ENCODE measurements at regions not wholly inside any gene's neighbourhood (a gene's known extent, or its start where the extent isn't known, plus 50 kb on each side); places are given as distances from the start of the nearest gene placed in this dataset.

GRCh38 chr4:123305736-123306135 lies 90.9 kb upstream of the SPRY1 start:
- Mint-ChIP-seq H3K4me3 (no peak overlapping the region), H3K27ac (no peak overlapping the region), H3K4me1 (ENCODE audit: low read depth) (no peaks in the 10 kb centered on the region), H3K27me3 (no peaks in the 10 kb centered on the region), H3K9me3 (no peaks in the 10 kb centered on the region), H3K36me3 (peaks cover 29% of the 10 kb centered on the region)
- no peak for DNase-seq
- ChIA-PET POLR2A (no interaction called here), CTCF (no interaction called here)
- intact Hi-C loops (cut with micrococcal nuclease), result no loop called here

GRCh38 chr4:123306769-123307168 lies 89.8 kb upstream of the SPRY1 start:
- Mint-ChIP-seq H3K27me3 (no peaks in the 10 kb centered on the region), H3K36me3 (peaks cover 34% of the 10 kb centered on the region), H3K9me3 (peaks cover under 1% of the 10 kb centered on the region), H3K27ac (no peak overlapping the region), H3K4me1 (ENCODE audit: low read depth) (no peaks in the 10 kb centered on the region), H3K4me3 (no peak overlapping the region)
- no peak for DNase-seq
- CTCF ChIA-PET, result interaction anchor here (0.7 kb wide), 1 partner anchor 34 kb away, joined by 3 read pairs; no protein-coding TSS in a partner anchor
- POLR2A ChIA-PET, result no interaction called here
- intact Hi-C loops (cut with micrococcal nuclease), result no loop called here

- Mint-ChIP-seq H3K4me1 (ENCODE audit: low read depth) (no peaks in the 10 kb centered on the region), H3K36me3 (peaks cover 46% of the 10 kb centered on the region)
Observed at GRCh38 chr4:123308667-123309066, 87.9 kb upstream of the SPRY1 start.

GRCh38 chr4:123312116-123312515 lies 84.5 kb upstream of the SPRY1 start:
- intact Hi-C loops (cut with micrococcal nuclease), result no loop called here
- Mint-ChIP-seq H3K4me1 (ENCODE audit: low read depth) (no peaks in the 10 kb centered on the region), H3K9me3 (peaks cover 10% of the 10 kb centered on the region), H3K4me3 (no peak overlapping the region), H3K27me3 (no peaks in the 10 kb centered on the region), H3K36me3 (peaks cover 58% of the 10 kb centered on the region), H3K27ac (no peak overlapping the region)
- POLR2A ChIA-PET, result no interaction called here
- CTCF ChIA-PET, result no interaction called here
- no peak for DNase-seq

More at GRCh38 chr4:123308667-123309066, 87.9 kb upstream of the SPRY1 start:
- intact Hi-C loops (cut with micrococcal nuclease), result no loop called here
- DNase-seq, result no peak
- CTCF ChIA-PET, result no interaction called here
- no peaks in the 10 kb centered on the region for H3K27me3 Mint-ChIP-seq
- POLR2A ChIA-PET, result no interaction called here
- no peak overlapping the region for H3K4me3 Mint-ChIP-seq
- H3K27ac Mint-ChIP-seq, result no peak overlapping the region
- H3K9me3 Mint-ChIP-seq, result peaks cover 5% of the 10 kb centered on the region

GRCh38 chr4:123312951-123313592 lies 83.5 kb upstream of the SPRY1 start:
- ChIA-PET POLR2A (no interaction called here), CTCF (no interaction called here)
- intact Hi-C loops (cut with micrococcal nuclease), result no loop called here
- no peak for DNase-seq
- H3K9me3 Mint-ChIP-seq, result peaks cover 19% of the 10 kb centered on the region
- no peaks in the 10 kb centered on the region for H3K27me3 Mint-ChIP-seq
- peaks cover 64% of the 10 kb centered on the region for H3K36me3 Mint-ChIP-seq
- H3K4me1 Mint-ChIP-seq (ENCODE audit: low read depth), result no peaks in the 10 kb centered on the region
- H3K4me3 Mint-ChIP-seq, result no peak overlapping the region
- no peak overlapping the region for H3K27ac Mint-ChIP-seq

- intact Hi-C loops (cut with micrococcal nuclease), result no loop called here
- no peaks in the 10 kb centered on the region for H3K27me3 Mint-ChIP-seq
- POLR2A ChIA-PET, result no interaction called here
- CTCF ChIA-PET, result no interaction called here
- H3K9me3 Mint-ChIP-seq, result peaks cover 38% of the 10 kb centered on the region
- DNase-seq, result no peak
- H3K4me3 Mint-ChIP-seq, result no peak overlapping the region
- no peak overlapping the region for H3K27ac Mint-ChIP-seq
- H3K4me1 Mint-ChIP-seq (ENCODE audit: low read depth), result no peaks in the 10 kb centered on the region
- H3K36me3 Mint-ChIP-seq, result peaks cover 59% of the 10 kb centered on the region
Observed at GRCh38 chr4:123315617-123316016, 81.0 kb upstream of the SPRY1 start.

- ChIA-PET CTCF (no interaction called here), POLR2A (no interaction called here)
- no peaks in the 10 kb centered on the region for H3K27me3 Mint-ChIP-seq
- intact Hi-C loops (cut with micrococcal nuclease), result no loop called here
- peaks cover 48% of the 10 kb centered on the region for H3K9me3 Mint-ChIP-seq
- DNase-seq, result no peak
- H3K27ac Mint-ChIP-seq, result no peak overlapping the region
- H3K36me3 Mint-ChIP-seq, result peaks cover 50% of the 10 kb centered on the region
- no peaks in the 10 kb centered on the region for H3K4me1 Mint-ChIP-seq (ENCODE audit: low read depth)
- H3K4me3 Mint-ChIP-seq, result no peak overlapping the region
Observed at GRCh38 chr4:123317211-123317610, 79.4 kb upstream of the SPRY1 start.

- ChIA-PET CTCF (no interaction called here), POLR2A (no interaction called here)
- no peaks in the 10 kb centered on the region for H3K27me3 Mint-ChIP-seq
- H3K4me3 Mint-ChIP-seq, result no peak overlapping the region
- H3K9me3 Mint-ChIP-seq, result peaks cover 59% of the 10 kb centered on the region
- intact Hi-C loops (cut with micrococcal nuclease), result no loop called here
- no peaks in the 10 kb centered on the region for H3K4me1 Mint-ChIP-seq (ENCODE audit: low read depth)
- H3K27ac Mint-ChIP-seq, result no peak overlapping the region
- peaks cover 30% of the 10 kb centered on the region for H3K36me3 Mint-ChIP-seq
- no peak for DNase-seq
Observed at GRCh38 chr4:123319639-123320038, 77.0 kb upstream of the SPRY1 start.

GRCh38 chr4:123323998-123324397 lies 72.6 kb upstream of the SPRY1 start:
- POLR2A ChIA-PET, result no interaction called here
- Mint-ChIP-seq H3K27me3 (no peaks in the 10 kb centered on the region), H3K27ac (no peak overlapping the region), H3K36me3 (peaks cover 1% of the 10 kb centered on the region), H3K4me1 (ENCODE audit: low read depth) (no peaks in the 10 kb centered on the region), H3K9me3 (peaks cover 48% of the 10 kb centered on the region), H3K4me3 (no peak overlapping the region)
- intact Hi-C loops (cut with micrococcal nuclease), result no loop called here
- DNase-seq, result no peak
- CTCF ChIA-PET, result no interaction called here

GRCh38 chr4:123325241-123325681 lies 71.3 kb upstream of the SPRY1 start:
- Mint-ChIP-seq H3K27me3 (no peaks in the 10 kb centered on the region), H3K36me3 (peaks cover 1% of the 10 kb centered on the region), H3K4me1 (ENCODE audit: low read depth) (no peaks in the 10 kb centered on the region), H3K9me3 (peaks cover 43% of the 10 kb centered on the region), H3K27ac (no peak overlapping the region), H3K4me3 (no peak overlapping the region)
- POLR2A ChIA-PET, result no interaction called here
- intact Hi-C loops (cut with micrococcal nuclease), result no loop called here
- DNase-seq, result no peak
- CTCF ChIA-PET, result no interaction called here

GRCh38 chr4:123327346-123327745 lies 69.2 kb upstream of the SPRY1 start:
- no peak for DNase-seq
- Mint-ChIP-seq H3K27ac (no peak overlapping the region), H3K27me3 (no peaks in the 10 kb centered on the region), H3K4me3 (no peak overlapping the region), H3K36me3 (no peaks in the 10 kb centered on the region), H3K9me3 (peaks cover 25% of the 10 kb centered on the region), H3K4me1 (ENCODE audit: low read depth) (no peaks in the 10 kb centered on the region)
- POLR2A ChIA-PET, result no interaction called here
- intact Hi-C loops (cut with micrococcal nuclease), result no loop called here
- CTCF ChIA-PET, result no interaction called here

GRCh38 chr4:123327846-123328429 lies 68.7 kb upstream of the SPRY1 start:
- no peak for DNase-seq
- ChIA-PET CTCF (no interaction called here), POLR2A (no interaction called here)
- intact Hi-C loops (cut with micrococcal nuclease), result no loop called here
- H3K27me3 Mint-ChIP-seq, result no peaks in the 10 kb centered on the region
- H3K9me3 Mint-ChIP-seq, result peaks cover 20% of the 10 kb centered on the region
- no peak overlapping the region for H3K27ac Mint-ChIP-seq
- no peaks in the 10 kb centered on the region for H3K4me1 Mint-ChIP-seq (ENCODE audit: low read depth)
- H3K4me3 Mint-ChIP-seq, result no peak overlapping the region
- no peaks in the 10 kb centered on the region for H3K36me3 Mint-ChIP-seq

- ChIA-PET POLR2A (no interaction called here), CTCF (no interaction called here)
- no peaks in the 10 kb centered on the region for H3K4me1 Mint-ChIP-seq (ENCODE audit: low read depth)
- no peaks in the 10 kb centered on the region for H3K9me3 Mint-ChIP-seq
- no peaks in the 10 kb centered on the region for H3K36me3 Mint-ChIP-seq
- peaks cover 8% of the 10 kb centered on the region for H3K27me3 Mint-ChIP-seq
- no peak overlapping the region for H3K27ac Mint-ChIP-seq
- intact Hi-C loops (cut with micrococcal nuclease), result no loop called here
- no peak for DNase-seq
- H3K4me3 Mint-ChIP-seq, result no peak overlapping the region
Observed at GRCh38 chr4:123338715-123339114, 57.9 kb upstream of the SPRY1 start.
